Skeletal muscle tissue (tissue), 3 donors: ENCODE measurements at regions not wholly inside any gene's neighbourhood (a gene's known extent, or its start where the extent isn't known, plus 50 kb on each side); places are given as distances from the start of the nearest gene placed in this dataset.

Experiments
- H3K27ac ChIP-seq: one replicate; pipeline ENCODE4 v1.7.0; 2013; ENCODE audit warnings: mild to moderate bottlenecking, low read depth, low read length, inconsistent platforms
- H3K27me3 ChIP-seq, 3 donors: one replicate each; pipeline ENCODE4 v1.7.0; 2013; ENCODE audit warnings: low read length in 3 of 3; ENCODE audit not compliant: control insufficient read depth in 3 of 3, insufficient read depth in 3 of 3
- H3K36me3 ChIP-seq, 3 donors: one replicate each; pipeline ENCODE4 v1.7.0; 2013; ENCODE audit warnings: low read length in 3 of 3; ENCODE audit not compliant: control insufficient read depth in 3 of 3, insufficient read depth in 3 of 3
- H3K4me1 ChIP-seq, 3 donors: one replicate each; pipeline ENCODE4 v1.7.0; 2013; ENCODE audit warnings: low read length in 3 of 3, mild to moderate bottlenecking in 3 of 3; ENCODE audit not compliant: control insufficient read depth in 3 of 3, insufficient read depth in 3 of 3
- H3K4me3 ChIP-seq, 3 donors: one replicate each; pipeline ENCODE4 v1.7.0; 2013; ENCODE audit warnings: low read length in 3 of 3
- H3K9ac ChIP-seq, 3 donors: one replicate each; pipeline ENCODE4 v1.7.0; 2013; ENCODE audit warnings: low read length in 3 of 3, mild to moderate bottlenecking in 3 of 3, moderate library complexity in 2 of 3, low read depth in 1 of 3
- H3K9me3 ChIP-seq, 3 donors: one replicate each; pipeline ENCODE4 v1.7.0; 2013; ENCODE audit warnings: low read length in 3 of 3; ENCODE audit not compliant: control insufficient read depth in 3 of 3
- donor health status: Osteomylitis.

- no peaks in the 10 kb centered on the region for H3K27me3 ChIP-seq
Observed at GRCh38 chr9:3773362-3774060, 247.7 kb upstream of the RFX3 start.

GRCh38 chr9:3769646-3770045 is 243.8 kb upstream of the RFX3 start:
- no peak overlapping the region for H3K27ac ChIP-seq
- no peaks in the 10 kb centered on the region for H3K4me1 ChIP-seq
- H3K27me3 ChIP-seq = no peaks in the 10 kb centered on the region
- no peak overlapping the region for H3K9ac ChIP-seq
- no peak overlapping the region for H3K4me3 ChIP-seq
- H3K36me3 ChIP-seq = no peaks in the 10 kb centered on the region
- H3K9me3 ChIP-seq = no peaks in the 10 kb centered on the region

More at GRCh38 chr9:3773362-3774060, 247.7 kb upstream of the RFX3 start:
- Histone ChIP-seq H3K27ac (no peak overlapping the region), H3K36me3 (no peaks in the 10 kb centered on the region), H3K4me3 (no peak overlapping the region), H3K9me3 (no peaks in the 10 kb centered on the region), H3K4me1 (no peaks in the 10 kb centered on the region), H3K9ac (no peak overlapping the region)

- Histone ChIP-seq H3K9me3 (no peaks in the 10 kb centered on the region), H3K4me3 (no peak overlapping the region), H3K27ac (no peak overlapping the region), H3K36me3 (no peaks in the 10 kb centered on the region), H3K27me3 (no peaks in the 10 kb centered on the region), H3K9ac (no peak overlapping the region), H3K4me1 (no peaks in the 10 kb centered on the region)
Observed at GRCh38 chr9:3768712-3769457, 243.1 kb upstream of the RFX3 start.

GRCh38 chr9:3768286-3768685 is 242.5 kb upstream of the RFX3 start:
- Histone ChIP-seq H3K9ac (no peak overlapping the region), H3K27ac (no peak overlapping the region), H3K4me3 (no peak overlapping the region), H3K36me3 (no peaks in the 10 kb centered on the region), H3K9me3 (no peaks in the 10 kb centered on the region), H3K4me1 (no peaks in the 10 kb centered on the region), H3K27me3 (no peaks in the 10 kb centered on the region)

- Histone ChIP-seq H3K36me3 (no peaks in the 10 kb centered on the region), H3K9me3 (no peaks in the 10 kb centered on the region), H3K27me3 (no peaks in the 10 kb centered on the region), H3K4me3 (no peak overlapping the region), H3K27ac (no peak overlapping the region), H3K9ac (no peak overlapping the region), H3K4me1 (no peaks in the 10 kb centered on the region)
Observed at GRCh38 chr9:3762076-3762475, 236.3 kb upstream of the RFX3 start.

- no peaks in the 10 kb centered on the region for H3K27me3 ChIP-seq
- H3K9ac ChIP-seq = no peak overlapping the region
- H3K9me3 ChIP-seq = no peaks in the 10 kb centered on the region
- no peak overlapping the region for H3K4me3 ChIP-seq
- H3K4me1 ChIP-seq = no peaks in the 10 kb centered on the region
- no peaks in the 10 kb centered on the region for H3K36me3 ChIP-seq
- no peak overlapping the region for H3K27ac ChIP-seq
Observed at GRCh38 chr9:3760031-3760430, 234.2 kb upstream of the RFX3 start.

- no peaks in the 10 kb centered on the region for H3K27me3 ChIP-seq
- H3K4me1 ChIP-seq = no peaks in the 10 kb centered on the region
- no peak overlapping the region for H3K27ac ChIP-seq
- no peaks in the 10 kb centered on the region for H3K9me3 ChIP-seq
- no peak overlapping the region for H3K9ac ChIP-seq
- no peak overlapping the region for H3K4me3 ChIP-seq
- H3K36me3 ChIP-seq = no peaks in the 10 kb centered on the region
Observed at GRCh38 chr9:3758816-3759576, 233.2 kb upstream of the RFX3 start.

- Histone ChIP-seq H3K9me3 (no peaks in the 10 kb centered on the region), H3K9ac (no peak overlapping the region), H3K27ac (no peak overlapping the region), H3K4me3 (no peak overlapping the region), H3K27me3 (no peaks in the 10 kb centered on the region), H3K4me1 (no peaks in the 10 kb centered on the region), H3K36me3 (no peaks in the 10 kb centered on the region)
Observed at GRCh38 chr9:3756071-3756470, 230.3 kb upstream of the RFX3 start.

- H3K27me3 ChIP-seq = no peaks in the 10 kb centered on the region
- H3K27ac ChIP-seq = no peak overlapping the region
- no peak overlapping the region for H3K9ac ChIP-seq
- H3K4me3 ChIP-seq = no peak overlapping the region
- H3K36me3 ChIP-seq = no peaks in the 10 kb centered on the region
- no peaks in the 10 kb centered on the region for H3K9me3 ChIP-seq
- H3K4me1 ChIP-seq = no peaks in the 10 kb centered on the region
Observed at GRCh38 chr9:3751125-3751758, 225.4 kb upstream of the RFX3 start.
